ENCODE measurements at regions not wholly inside any gene's neighbourhood (a gene's known extent, or its start where the extent isn't known, plus 50 kb on each side); places are given as distances from the start of the nearest gene placed in this dataset.

GRCh38 chr1:234928642-234929041 lies 200.0 kb downstream of the TOMM20 start:
- Histone ChIP-seq H3T11ph (ENCODE audit: low read length) (no peak overlapping the region), H3K4me1 (ENCODE audit: insufficient read depth, low read length) (peaks cover 3% of the 10 kb centered on the region; the same call in 1 of the 2 replicates), H3K79me1 (ENCODE audit: insufficient read depth, low read depth, low read length, poor library complexity, severe bottlenecking) (no peaks in the 10 kb centered on the region), H2BK15ac (ENCODE audit: low read depth, low read length) (no peak overlapping the region), H3K14ac (ENCODE audit: insufficient read depth, low read length) (no peak overlapping the region; the same call in 1 of the 2 replicates), H3K4ac (ENCODE audit: low read depth, low read length) (no peak overlapping the region), H2AFZ (ENCODE audit: low read length) (no peak overlapping the region), H4K8ac (replicated peaks; ENCODE audit: insufficient read length, low read depth, low read length) (no peak overlapping the region), H4K91ac (ENCODE audit: insufficient read length, low read depth, low read length) (no peak overlapping the region), H3K27ac (ENCODE audit: insufficient read length, low read depth, low read length) (no peak overlapping the region), H3K56ac (ENCODE audit: insufficient read length, low read depth, low read length) (no peak overlapping the region), H4K20me1 (ENCODE audit: control insufficient read depth, insufficient read depth, insufficient read length) (no peaks in the 10 kb centered on the region), H3K79me2 (ENCODE audit: insufficient read depth, low read length) (no peaks in the 10 kb centered on the region), H2BK12ac (ENCODE audit: insufficient read length, low read depth, low read length) (no peak overlapping the region), H2BK120ac (ENCODE audit: low read depth, low read length, poor library complexity, severe bottlenecking) (no peak overlapping the region), H4K5ac (ENCODE audit: insufficient read length, low read depth, low read length) (no peak overlapping the region), H2BK5ac (ENCODE audit: insufficient read length, low read length) (no peak overlapping the region), H3K9ac (ENCODE audit: extremely low read depth, insufficient read length, low read length) (no peak overlapping the region), H3K18ac (ENCODE audit: insufficient read length, low read depth, low read length) (no peak overlapping the region), H3K4me2 (ENCODE audit: insufficient read depth, insufficient read length, low read length) (no peak overlapping the region), H3K9me3 (ENCODE audit: control insufficient read depth, low read depth, low read length) (no peaks in the 10 kb centered on the region), H3K23me2 (ENCODE audit: insufficient read length, low read depth, low read length, poor library complexity, severe bottlenecking) (no peaks in the 10 kb centered on the region), H3K23ac (ENCODE audit: insufficient read length, low read depth, low read length) (no peak overlapping the region), H2BK20ac (ENCODE audit: low read depth, low read length, poor library complexity, severe bottlenecking) (no peak overlapping the region), H2AK5ac (ENCODE audit: insufficient read length, low read length) (no peak overlapping the region), H3K27me3 (ENCODE audit: insufficient read depth, low read length) (no peaks in the 10 kb centered on the region)
- DNase-seq = no peak
- H3K27me3 Mint-ChIP-seq (ENCODE audit: low read depth) = peaks cover 9% of the 10 kb centered on the region
- TF ChIP-seq CTCF (conservative IDR thresholded peaks at IDR 0.05) = no peak
- no CpG with 5 or more reads among the region's 5 CpGs for WGBS (ENCODE audit: extremely low coverage, insufficient read length, low lambda C conversion rate)
- peak overlapping the region in 1 of 3 experiments; percentile 20; a peak in 1 of 7 replicates for H3K27ac Mint-ChIP-seq
- H3K9me3 Mint-ChIP-seq = no peaks in the 10 kb centered on the region
- no peaks in the 10 kb centered on the region for H3K36me3 Mint-ChIP-seq (ENCODE audit: insufficient read depth in 1 of 3, low read depth in 3 of 3)
- H3K4me1 Mint-ChIP-seq = peaks cover 44 to 47% of the 10 kb centered on the region in 2 experiments
- H3K4me3 Mint-ChIP-seq = no peak overlapping the region

Data from H9 (cell line).